Choroid plexus epithelial cell (primary cell): ENCODE measurements at regions not wholly inside any gene's neighbourhood (a gene's known extent, or its start where the extent isn't known, plus 50 kb on each side); places are given as distances from the start of the nearest gene placed in this dataset.

Experiments
- DNase-seq: peaks from one replicate; pipeline ENCODE4 v3.0.0-alpha.2; 2010; ENCODE audit warnings: low read depth
- H3K4me3 ChIP-seq: 2 replicates; pipeline ENCODE4 v1.5.1; 2011; ENCODE audit warnings: low read depth, mild to moderate bottlenecking, control low read depth, low read length, moderate library complexity
- CTCF ChIP-seq: conservative IDR thresholded peaks from 2 replicates; pipeline ENCODE4 v1.5.1; 2011; ENCODE audit warnings: low read depth, mild to moderate bottlenecking, control low read depth, inconsistent platforms, low read length, moderate library complexity

GRCh38 chr19:7415857-7416371 lies 67.2 kb downstream of the ARHGEF18 start:
- H3K4me3 ChIP-seq: no peak overlapping the region

GRCh38 chr19:7417671-7418324 lies 69.1 kb downstream of the ARHGEF18 start:
- peak; percentile 58 for DNase-seq
- no peak for TF ChIP-seq CTCF
- no peak overlapping the region for H3K4me3 ChIP-seq

More at GRCh38 chr19:7415857-7416371, 67.2 kb downstream of the ARHGEF18 start:
- DNase-seq: no peak
- no peak for TF ChIP-seq CTCF

GRCh38 chr19:7418596-7418995 lies 69.9 kb downstream of the ARHGEF18 start:
- no peak for DNase-seq
- H3K4me3 ChIP-seq: no peak overlapping the region
- no peak for TF ChIP-seq CTCF

GRCh38 chr19:7419153-7419552 lies 69.7 kb downstream of the PEX11G start:
- DNase-seq: no peak
- TF ChIP-seq CTCF: no peak
- H3K4me3 ChIP-seq: no peak overlapping the region

- no peak for DNase-seq
- no peak overlapping the region for H3K4me3 ChIP-seq
- no peak for TF ChIP-seq CTCF
These were observed 68.9 kb downstream of the PEX11G start for GRCh38 chr19:7419777-7420439.

- TF ChIP-seq CTCF: no peak
- no peak for DNase-seq
These were observed 66.7 kb downstream of the PEX11G start for GRCh38 chr19:7421941-7422744.

More at GRCh38 chr19:7421941-7422744, 66.7 kb downstream of the PEX11G start:
- H3K4me3 ChIP-seq: no peak overlapping the region
